HG03558 (cell line): ENCODE measurements at regions not wholly inside any gene's neighbourhood (a gene's known extent, or its start where the extent isn't known, plus 50 kb on each side); places are given as distances from the start of the nearest gene placed in this dataset.
"Not testable (repeated sequence)": the region's sequence is repeated elsewhere in the genome, so short reads cannot be mapped to it uniquely, and the experiment has no call there.

Experiments used
- ATAC-seq: cut with Tn5 transposase; IDR thresholded peaks from one replicate; pipeline ENCODE4 v1.9.1; 2021; ENCODE audit warnings: moderate number of reproducible peaks; ENCODE audit not compliant: unreplicated experiment; ENCODE audit errors: extremely low read depth

- ATAC-seq: no peak
These were observed 769.3 kb downstream of the SORCS1 start for GRCh38 chr10:106395041-106395749.

GRCh38 chr10:106392778-106393177 is 771.7 kb downstream of the SORCS1 start:
- ATAC-seq: no peak

- no peak for ATAC-seq
These were observed 777.4 kb downstream of the SORCS1 start for GRCh38 chr10:106387063-106387462.

- no peak for ATAC-seq
These were observed 780.0 kb downstream of the SORCS1 start for GRCh38 chr10:106384496-106384895.

- no peak for ATAC-seq
These were observed 783.8 kb downstream of the SORCS1 start for GRCh38 chr10:106380706-106381105.

- no peak for ATAC-seq
These were observed 786.3 kb downstream of the SORCS1 start for GRCh38 chr10:106378251-106378650.

GRCh38 chr10:106370751-106371150 is 793.8 kb downstream of the SORCS1 start:
- no peak for ATAC-seq

- no peak for ATAC-seq
These were observed 803.6 kb downstream of the SORCS1 start for GRCh38 chr10:106360870-106361269.

- ATAC-seq: no peak
These were observed 809.1 kb downstream of the SORCS1 start for GRCh38 chr10:106355450-106355849.

- ATAC-seq: no peak
These were observed 815.6 kb downstream of the SORCS1 start for GRCh38 chr10:106348933-106349332.

GRCh38 chr10:106347547-106347946 is 817.0 kb downstream of the SORCS1 start:
- no peak for ATAC-seq

GRCh38 chr10:106343539-106343938 is 821.0 kb downstream of the SORCS1 start:
- ATAC-seq: not testable (repeated sequence)

- ATAC-seq: no peak
These were observed 823.1 kb downstream of the SORCS1 start for GRCh38 chr10:106341356-106341755.

GRCh38 chr10:106338486-106338885 is 826.0 kb downstream of the SORCS1 start:
- ATAC-seq: no peak

- ATAC-seq: no peak
These were observed 827.6 kb downstream of the SORCS1 start for GRCh38 chr10:106336874-106337273.

GRCh38 chr10:106327747-106328146 is 836.8 kb downstream of the SORCS1 start:
- ATAC-seq: no peak

- ATAC-seq: no peak
These were observed 843.6 kb downstream of the SORCS1 start for GRCh38 chr10:106320876-106321275.

- no peak for ATAC-seq
These were observed 844.4 kb downstream of the SORCS1 start for GRCh38 chr10:106320078-106320477.

GRCh38 chr10:106317554-106317953 is 847.0 kb downstream of the SORCS1 start:
- no peak for ATAC-seq

GRCh38 chr10:106313041-106313440 is 851.5 kb downstream of the SORCS1 start:
- ATAC-seq: no peak

GRCh38 chr10:106312087-106312486 is 852.4 kb downstream of the SORCS1 start:
- ATAC-seq: no peak

GRCh38 chr10:106311590-106311989 is 852.9 kb downstream of the SORCS1 start:
- no peak for ATAC-seq
